LNCaP clone FGC (cell line): ENCODE measurements at regions not wholly inside any gene's neighbourhood (a gene's known extent, or its start where the extent isn't known, plus 50 kb on each side); places are given as distances from the start of the nearest gene placed in this dataset.
"Not testable (repeated sequence)": the region's sequence is repeated elsewhere in the genome, so short reads cannot be mapped to it uniquely, and the experiment has no call there.

Source experiments
- DNase-seq: peaks from one replicate; pipeline ENCODE4 v3.0.0-alpha.2; 2011; ENCODE audit warnings: low read depth
- H3K4me3 ChIP-seq: 2 replicates; pipeline ENCODE4 v1.5.1; 2011; ENCODE audit warnings: mild to moderate bottlenecking, low read depth, low read length, control low read depth
- CTCF ChIP-seq: IDR thresholded peaks from 2 replicates; pipeline ENCODE4 v1.5.1; 2012; ENCODE audit warnings: mild to moderate bottlenecking; ENCODE audit not compliant: control insufficient read depth, insufficient read depth; ENCODE audit errors: extremely low read depth

DNA sequence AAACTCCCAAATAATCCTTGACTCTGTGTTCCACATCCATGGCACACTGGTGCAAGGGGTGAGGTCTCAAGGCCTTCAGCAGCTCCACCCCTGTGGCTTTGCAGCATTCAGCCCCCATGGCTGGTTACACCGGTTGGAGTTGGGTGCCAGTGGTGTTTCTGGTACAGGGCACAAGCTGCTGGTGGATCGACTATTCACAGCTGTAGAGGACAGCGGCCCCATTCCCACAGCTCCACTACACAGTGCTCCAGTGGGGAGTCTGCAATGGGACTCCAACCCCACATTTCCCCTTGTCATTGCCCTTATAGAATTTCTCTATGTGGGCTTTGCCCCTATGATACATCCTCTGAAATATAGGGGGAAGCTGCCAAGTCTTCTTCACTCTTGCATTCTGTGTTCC is 64.3 kb upstream of the SGO1 start:
- H3K4me3 ChIP-seq = no peak overlapping the region
- no peak for TF ChIP-seq CTCF

GRCh38 chr3:20246662-20247061 is 60.7 kb upstream of the SGO1 start:
- no peak for DNase-seq
- H3K4me3 ChIP-seq = no peak overlapping the region
- TF ChIP-seq CTCF = no peak

More for the DNA sequence above, 64.3 kb upstream of the SGO1 start:
- DNase-seq = no peak

- no peak for DNase-seq
- H3K4me3 ChIP-seq = no peak overlapping the region
- TF ChIP-seq CTCF = 0 out of 2 replicates have a peak, but pooled peaks have one; percentile 5
Measured at GRCh38 chr3:20245781-20246180, 59.8 kb upstream of the SGO1 start.

DNA sequence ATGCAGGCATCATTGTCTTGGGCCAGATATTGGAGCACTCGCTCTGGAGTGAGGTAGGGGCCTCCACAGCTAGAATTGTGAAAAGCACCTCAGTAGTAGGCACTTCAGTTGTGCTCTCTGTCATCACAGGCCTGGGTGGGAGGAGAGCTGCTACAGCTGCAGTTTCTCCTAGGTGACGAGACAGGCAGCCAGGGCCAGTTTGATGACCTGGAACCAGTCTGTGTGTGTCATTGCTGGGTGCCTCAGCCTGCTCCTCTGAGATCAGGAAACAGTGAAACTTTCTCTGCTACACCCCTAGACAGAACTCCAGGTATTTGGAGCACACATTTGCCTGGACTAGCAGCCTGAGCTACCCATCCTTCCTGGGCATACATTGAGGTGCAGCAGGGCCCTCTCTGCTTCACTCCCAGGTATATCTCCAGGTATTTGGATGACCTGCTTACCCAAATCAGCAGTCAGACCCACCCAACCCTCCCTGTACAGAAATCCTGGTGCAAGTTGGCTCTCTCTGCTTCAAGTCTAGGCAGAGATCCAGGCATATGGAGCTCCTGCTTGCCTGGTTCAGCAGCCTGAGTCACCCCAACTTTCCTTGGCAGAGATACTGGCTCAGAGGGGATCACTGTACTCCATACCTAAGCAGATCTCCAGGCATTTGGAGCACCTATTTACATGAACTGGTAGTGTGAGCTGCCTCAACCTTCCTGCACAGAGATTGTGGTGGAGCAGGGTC is 54.3 kb upstream of the SGO1 start:
- H3K4me3 ChIP-seq = no peak overlapping the region
- no peak for DNase-seq
- no peak for TF ChIP-seq CTCF

DNA sequence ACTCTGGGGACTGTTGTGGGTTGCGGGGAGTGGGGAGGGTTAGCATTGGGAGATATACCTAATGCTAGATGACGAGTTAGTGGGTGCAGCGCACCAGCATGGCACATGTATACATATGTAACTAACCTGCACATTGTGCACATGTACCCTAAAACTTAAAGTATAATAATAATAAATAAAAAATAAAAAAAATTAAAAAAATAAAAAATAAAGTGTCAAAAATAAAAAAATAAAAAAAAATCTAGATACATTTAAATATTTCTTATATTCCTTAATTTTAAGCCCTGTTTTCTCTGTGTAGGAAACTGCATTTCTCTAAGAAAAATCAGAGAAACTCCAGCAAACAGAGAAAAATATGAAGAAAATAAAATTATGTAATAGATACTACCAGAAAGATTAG is 52.2 kb upstream of the SGO1 start:
- not testable (repeated sequence) for DNase-seq, H3K4me3 ChIP-seq

DNA sequence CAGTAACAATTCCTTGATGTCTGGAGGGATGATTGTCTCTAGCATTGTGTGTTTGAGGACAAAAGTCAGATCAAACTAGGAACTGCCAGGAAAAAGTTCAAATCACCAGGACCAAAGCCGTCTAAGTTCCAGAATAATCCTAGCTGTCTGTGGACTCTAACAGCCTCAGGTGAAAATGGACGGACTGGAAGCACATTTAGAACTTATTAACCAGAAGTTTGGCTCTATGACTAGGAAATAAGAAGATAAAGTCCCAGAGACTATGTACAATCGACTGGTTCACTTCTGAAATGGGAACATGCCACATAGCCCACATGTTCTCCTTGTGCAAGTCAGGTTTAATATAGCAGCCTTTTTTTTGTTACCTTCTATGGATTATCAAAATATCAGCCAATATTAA is 50.6 kb upstream of the SGO1 start:
- TF ChIP-seq CTCF = no peak
- DNase-seq = no peak
- no peak overlapping the region for H3K4me3 ChIP-seq
